Lower leg skin (tissue), 4 donors: ENCODE measurements at regions not wholly inside any gene's neighbourhood (a gene's known extent, or its start where the extent isn't known, plus 50 kb on each side); places are given as distances from the start of the nearest gene placed in this dataset.

Source experiments
- DNase-seq, 2 donors: peaks; one replicate each; pipeline ENCODE4 v3.0.0-alpha.2; 2019; ENCODE audit warnings: low spot score in 2 of 2
- H3K4me3 ChIP-seq: fragments of 200-600 bp; sonication (generic); 2 replicates; pipeline ENCODE4 v1.5.1; 2017; ENCODE audit warnings: mild to moderate bottlenecking, low read depth; ENCODE audit not compliant: poor library complexity, severe bottlenecking
- POLR2A ChIP-seq, 2 donors: fragments of 450-650 bp; IDR thresholded peaks; one replicate each; pipeline ENCODE4 v1.6.1; 2016 to 2017; ENCODE audit warnings: antibody characterized with exemption in 2 of 2, mild to moderate bottlenecking in 1 of 2, moderate library complexity in 1 of 2
- WGBS, 2 donors: methylation state at CpG; one replicate each; pipeline ENCODE4 v1.1.5; 2018; 5-methylcytosine and 5-hydroxymethylcytosine counted together
- intact Hi-C: fragments of 100-400 bp; cut with DNase I; formaldehyde crosslinking; loops from one replicate; pipeline ENCODE4 v1.15.0; 2023; ENCODE audit warnings: low total_unique reads
- TF ChIP-seq, protein P1 (sequence below), 3 donors: fragments of 450-650 bp; IDR thresholded peaks; one replicate each; pipeline ENCODE4 v1.5.1; 2016; ENCODE audit warnings: antibody characterized with exemption in 3 of 3, mild to moderate bottlenecking in 3 of 3, moderate library complexity in 2 of 3

DNA sequence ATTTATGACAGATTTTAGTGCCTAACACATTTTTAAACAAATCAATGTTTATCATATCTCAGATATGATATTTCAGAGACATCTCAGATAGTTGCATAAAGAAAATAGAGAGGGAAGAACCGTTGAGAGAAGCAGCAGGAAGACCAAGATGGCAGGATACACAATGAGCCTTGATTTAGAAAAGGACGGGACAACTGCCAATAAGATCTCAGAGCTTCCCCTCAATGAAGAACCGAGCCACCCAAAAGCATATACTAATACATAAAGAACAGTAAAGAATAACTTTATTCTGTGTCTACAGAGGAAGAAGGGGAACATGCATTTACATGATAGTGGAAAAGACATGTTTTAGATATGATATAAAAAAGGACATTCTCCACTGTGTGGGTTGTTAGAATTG is 375.9 kb upstream of the SOX5 start:
- no peak overlapping the region for H3K4me3 ChIP-seq
- 77 to 85% methylated on average over 3 of the region's 3 CpGs for WGBS, 2 donors
- DNase-seq: no peak
- intact Hi-C loops: no loop called here
- TF ChIP-seq, protein P1, sequence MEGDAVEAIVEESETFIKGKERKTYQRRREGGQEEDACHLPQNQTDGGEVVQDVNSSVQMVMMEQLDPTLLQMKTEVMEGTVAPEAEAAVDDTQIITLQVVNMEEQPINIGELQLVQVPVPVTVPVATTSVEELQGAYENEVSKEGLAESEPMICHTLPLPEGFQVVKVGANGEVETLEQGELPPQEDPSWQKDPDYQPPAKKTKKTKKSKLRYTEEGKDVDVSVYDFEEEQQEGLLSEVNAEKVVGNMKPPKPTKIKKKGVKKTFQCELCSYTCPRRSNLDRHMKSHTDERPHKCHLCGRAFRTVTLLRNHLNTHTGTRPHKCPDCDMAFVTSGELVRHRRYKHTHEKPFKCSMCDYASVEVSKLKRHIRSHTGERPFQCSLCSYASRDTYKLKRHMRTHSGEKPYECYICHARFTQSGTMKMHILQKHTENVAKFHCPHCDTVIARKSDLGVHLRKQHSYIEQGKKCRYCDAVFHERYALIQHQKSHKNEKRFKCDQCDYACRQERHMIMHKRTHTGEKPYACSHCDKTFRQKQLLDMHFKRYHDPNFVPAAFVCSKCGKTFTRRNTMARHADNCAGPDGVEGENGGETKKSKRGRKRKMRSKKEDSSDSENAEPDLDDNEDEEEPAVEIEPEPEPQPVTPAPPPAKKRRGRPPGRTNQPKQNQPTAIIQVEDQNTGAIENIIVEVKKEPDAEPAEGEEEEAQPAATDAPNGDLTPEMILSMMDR (IDR thresholded peaks at IDR 0.05): no peak
- no peak for TF ChIP-seq POLR2A (IDR thresholded peaks at IDR 0.05)

DNA sequence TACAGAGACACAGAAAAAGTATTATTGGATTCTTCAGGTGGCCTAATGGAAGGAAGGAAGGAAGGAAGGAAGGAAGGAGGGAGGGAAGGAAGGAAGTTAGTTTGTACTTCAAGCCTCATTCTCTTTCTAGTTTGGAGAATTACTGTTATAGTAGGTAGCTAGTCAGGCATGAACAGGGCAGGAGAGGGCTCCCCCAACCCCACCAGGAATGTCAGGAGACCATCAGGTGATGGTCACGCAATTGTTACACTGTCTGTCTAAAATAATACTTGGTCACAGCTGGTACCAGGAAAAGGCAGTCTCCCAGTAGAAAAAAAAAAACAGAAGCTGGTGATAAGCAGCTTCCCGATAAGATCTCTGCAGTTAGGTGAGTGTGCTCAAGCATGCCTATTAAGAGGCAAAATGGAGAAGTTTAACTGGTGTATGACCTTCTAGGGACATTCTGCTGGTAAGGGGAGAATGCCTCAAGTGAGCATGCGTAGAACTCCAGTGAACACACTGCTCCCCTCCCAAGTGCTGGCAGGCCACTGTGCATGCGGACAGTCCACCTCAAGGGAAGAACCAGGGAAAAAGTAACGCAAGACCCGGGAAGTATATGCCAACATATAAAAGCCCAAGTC is 358.4 kb upstream of the SOX5 start:
- no peak for DNase-seq
- TF ChIP-seq POLR2A (IDR thresholded peaks at IDR 0.05): no peak
- TF ChIP-seq, protein P1 (IDR thresholded peaks at IDR 0.05): no peak
- 73 to 74% methylated on average over 6 of the region's 6 CpGs for WGBS, 2 donors
- no peak overlapping the region for H3K4me3 ChIP-seq
- intact Hi-C loops: loop anchor here (5.0 kb wide), 1 partner anchor 831 kb away; no protein-coding TSS in a partner anchor

DNA sequence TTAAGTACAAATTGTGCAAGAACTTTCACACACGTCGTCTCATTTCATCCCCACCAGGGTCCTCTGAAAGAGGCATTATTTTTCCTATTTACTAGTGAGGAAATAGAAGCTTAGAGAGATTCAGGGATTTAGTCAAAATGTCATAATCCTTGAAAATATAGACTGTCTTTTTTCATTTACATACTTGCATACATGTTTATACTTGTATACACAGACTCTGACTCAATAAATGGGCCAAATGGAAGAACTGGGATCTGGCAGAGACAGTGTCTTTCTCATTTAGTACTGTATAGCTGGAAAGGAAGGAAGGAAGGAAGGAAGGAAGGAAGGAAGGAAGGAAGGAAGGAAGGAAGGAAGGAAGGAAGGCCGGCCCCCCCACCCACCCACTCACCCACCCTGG is 357.7 kb upstream of the SOX5 start:
- no peak for DNase-seq
- no peak overlapping the region for H3K4me3 ChIP-seq
- TF ChIP-seq, protein P1 (IDR thresholded peaks at IDR 0.05): no peak
- TF ChIP-seq POLR2A (IDR thresholded peaks at IDR 0.05): no peak
- WGBS, 2 donors: 42 to 61% methylated on average over 2 to 3 of the region's 3 CpGs
- intact Hi-C loops: loop anchor here (5.0 kb wide), 1 partner anchor 830 kb away; no protein-coding TSS in a partner anchor

DNA sequence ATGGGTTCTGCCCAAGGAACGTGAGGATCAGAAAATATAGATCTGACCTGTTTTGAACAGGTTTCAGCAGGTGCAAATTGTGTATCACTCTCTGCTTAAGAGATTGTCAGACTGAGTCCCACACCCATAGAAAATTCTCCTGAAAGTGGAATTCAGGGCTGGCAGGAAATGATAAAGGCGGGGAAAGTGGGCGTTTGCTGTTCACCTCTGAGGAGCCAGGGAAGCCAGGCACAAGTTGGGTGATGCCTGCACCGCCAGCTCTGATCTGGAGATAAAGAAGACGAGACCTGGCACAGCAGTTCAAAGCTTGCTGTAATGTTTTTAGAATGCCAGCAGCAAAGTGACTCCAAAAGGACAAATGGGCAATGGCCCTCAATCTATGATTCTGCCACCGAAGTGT is 356.5 kb upstream of the SOX5 start:
- intact Hi-C loops: loop anchor here (5.0 kb wide), 1 partner anchor 829 kb away; no protein-coding TSS in a partner anchor
- 54 to 60% methylated on average over 6 of the region's 6 CpGs for whole genome bisulfite sequencing, 2 donors
- DNase-seq: peak in 1 of 2 donors; percentile 32
- no peak for TF ChIP-seq POLR2A (IDR thresholded peaks at IDR 0.05)
- TF ChIP-seq, protein P1 (IDR thresholded peaks at IDR 0.05): no peak
- no peak overlapping the region for H3K4me3 ChIP-seq

DNA sequence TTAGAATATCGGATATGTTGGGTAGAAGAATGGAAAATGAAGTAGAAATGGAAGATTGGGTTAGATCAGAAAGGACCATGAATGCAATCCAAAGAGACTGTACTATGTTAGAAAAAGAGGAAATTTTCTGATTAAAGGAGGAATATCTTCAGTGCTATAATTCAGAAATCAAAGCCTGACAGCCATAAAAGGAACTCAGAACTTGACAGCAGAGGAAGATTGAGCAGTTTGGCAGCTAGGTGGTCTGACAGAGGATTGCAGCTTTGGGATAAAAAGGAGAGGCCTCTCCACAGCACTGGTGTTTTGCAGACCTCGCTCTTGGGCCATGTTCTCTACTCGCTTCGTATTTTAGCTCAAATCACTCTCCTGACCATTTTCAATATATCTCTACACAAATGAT is 354.8 kb upstream of the SOX5 start:
- no peak for DNase-seq
- intact Hi-C loops: no loop called here
- TF ChIP-seq, protein P1 (IDR thresholded peaks at IDR 0.05): no peak
- no peak for TF ChIP-seq POLR2A (IDR thresholded peaks at IDR 0.05)
- WGBS, 2 donors: 85 to 93% methylated on average over 4 of the region's 4 CpGs
- no peak overlapping the region for H3K4me3 ChIP-seq

DNA sequence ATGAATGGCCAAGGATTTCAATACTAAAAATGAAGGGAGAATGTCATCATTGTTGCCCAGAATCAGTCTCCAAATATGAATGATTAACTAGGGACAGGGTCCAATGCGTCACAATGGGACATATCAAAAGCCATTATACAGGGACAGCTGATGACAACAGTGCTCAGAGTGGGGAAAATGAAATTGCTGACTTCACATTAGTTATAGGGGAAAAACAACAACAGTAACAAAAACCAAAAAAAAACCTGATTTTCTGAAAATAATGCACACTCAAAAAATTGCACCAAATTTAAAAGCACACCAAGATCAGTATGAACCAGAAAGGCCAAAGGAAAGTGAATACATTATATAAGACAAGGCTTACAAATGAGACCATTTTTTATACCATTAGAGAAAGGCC is 353.2 kb upstream of the SOX5 start:
- no peak for DNase-seq
- intact Hi-C loops: no loop called here
- TF ChIP-seq POLR2A (IDR thresholded peaks at IDR 0.05): no peak
- TF ChIP-seq, protein P1 (IDR thresholded peaks at IDR 0.05): no peak
- 79 to 89% methylated on average over 1 of the region's 1 CpG for WGBS, 2 donors
- H3K4me3 ChIP-seq: no peak overlapping the region
